ENCODE measurements at regions not wholly inside any gene's neighbourhood (a gene's known extent, or its start where the extent isn't known, plus 50 kb on each side); places are given as distances from the start of the nearest gene placed in this dataset.
"Not testable (repeated sequence)": the region's sequence is repeated elsewhere in the genome, so short reads cannot be mapped to it uniquely, and the experiment has no call there.

- H3K36me3 ChIP-seq (ENCODE audit: control insufficient read depth in 2 of 2, insufficient read depth in 2 of 2, low read length in 2 of 2): no peaks in the 10 kb centered on the region
- peak overlapping the region; percentile 74 for H3K27ac ChIP-seq (ENCODE audit: low read length)
- peak overlapping the region; percentile 16 to 21 for H3K9ac ChIP-seq (ENCODE audit: low read length in 2 of 2)
- no peak overlapping the region for H3K4me3 ChIP-seq (ENCODE audit: low read length in 2 of 2)
- peaks cover 26% of the 10 kb centered on the region for H3K4me1 ChIP-seq (ENCODE audit: control insufficient read depth, insufficient read depth, low read length)
- H3K27me3 ChIP-seq (ENCODE audit: control insufficient read depth in 1 of 2, insufficient read depth in 2 of 2, low read length in 2 of 2): no peaks in the 10 kb centered on the region
- H3K9me3 ChIP-seq (ENCODE audit: control insufficient read depth in 2 of 2, low read length in 2 of 2): no peaks in the 10 kb centered on the region
These were observed 63.3 kb downstream of the FAM50B start for GRCh38 chr6:3912361-3913076.

DNA sequence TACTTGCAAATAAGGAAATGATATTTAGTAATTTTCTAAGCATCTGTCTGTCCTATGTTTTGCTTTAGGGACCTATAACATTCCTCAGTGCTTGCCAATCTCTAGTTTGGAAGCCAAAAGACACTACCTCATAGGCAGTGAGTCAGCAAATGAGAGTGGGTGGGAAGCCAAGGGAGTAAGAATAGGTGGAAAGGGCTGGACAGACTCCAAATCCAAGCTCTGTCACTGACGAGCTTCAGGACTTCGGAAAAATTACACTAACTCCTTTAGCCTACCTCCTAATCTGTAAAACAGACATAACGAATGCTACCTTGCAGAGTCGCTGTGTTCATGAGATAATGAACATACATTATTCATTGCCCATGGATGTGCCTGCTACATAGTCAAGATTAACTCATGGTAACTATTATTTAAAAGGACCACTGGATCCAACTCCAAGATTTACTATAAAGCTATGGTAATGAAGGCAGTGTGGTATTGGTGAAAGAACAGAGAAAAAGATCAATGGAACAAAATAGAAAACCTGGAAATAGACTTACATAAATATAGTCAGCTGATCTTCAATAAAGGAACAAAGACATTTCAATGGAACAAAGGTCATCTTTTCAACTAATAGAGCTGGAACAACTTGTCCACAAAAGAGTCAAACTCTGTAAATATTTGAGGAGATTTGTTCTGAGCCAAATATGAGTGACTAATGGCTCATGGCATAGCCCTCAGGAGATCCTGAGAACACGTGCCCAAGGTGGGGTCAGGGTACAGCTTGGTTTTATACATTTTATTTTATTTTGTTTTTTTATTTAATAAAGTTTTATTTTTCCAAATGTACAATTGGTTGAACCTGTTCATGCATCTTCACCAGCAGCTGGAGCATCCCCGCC, 64.1 kb downstream of the FAM50B start:
- Histone ChIP-seq H3K36me3 (ENCODE audit: control insufficient read depth in 2 of 2, insufficient read depth in 2 of 2, low read length in 2 of 2) (no peaks in the 10 kb centered on the region), H3K27me3 (ENCODE audit: control insufficient read depth in 1 of 2, insufficient read depth in 2 of 2, low read length in 2 of 2) (no peaks in the 10 kb centered on the region), H3K4me3 (ENCODE audit: low read length in 2 of 2) (peak overlapping the region in 1 of 2 donors; percentile 3), H3K27ac (ENCODE audit: low read length) (peak overlapping the region; percentile 74), H3K9ac (ENCODE audit: low read length in 2 of 2) (peak overlapping the region; percentile 29 to 30), H3K4me1 (ENCODE audit: control insufficient read depth, insufficient read depth, low read length) (peaks cover 26% of the 10 kb centered on the region), H3K9me3 (ENCODE audit: control insufficient read depth in 2 of 2, low read length in 2 of 2) (no peaks in the 10 kb centered on the region)

GRCh38 chr6:3913958-3914337, 64.8 kb downstream of the FAM50B start:
- peaks cover 26% of the 10 kb centered on the region for H3K4me1 ChIP-seq (ENCODE audit: control insufficient read depth, insufficient read depth, low read length)
- no peaks in the 10 kb centered on the region for H3K27me3 ChIP-seq (ENCODE audit: control insufficient read depth in 1 of 2, insufficient read depth in 2 of 2, low read length in 2 of 2)
- no peak overlapping the region for H3K9ac ChIP-seq (ENCODE audit: low read length in 2 of 2)
- no peaks in the 10 kb centered on the region for H3K9me3 ChIP-seq (ENCODE audit: control insufficient read depth in 2 of 2, low read length in 2 of 2)
- no peak overlapping the region for H3K27ac ChIP-seq (ENCODE audit: low read length)
- no peak overlapping the region for H3K4me3 ChIP-seq (ENCODE audit: low read length in 2 of 2)
- H3K36me3 ChIP-seq (ENCODE audit: control insufficient read depth in 2 of 2, insufficient read depth in 2 of 2, low read length in 2 of 2): no peaks in the 10 kb centered on the region

DNA sequence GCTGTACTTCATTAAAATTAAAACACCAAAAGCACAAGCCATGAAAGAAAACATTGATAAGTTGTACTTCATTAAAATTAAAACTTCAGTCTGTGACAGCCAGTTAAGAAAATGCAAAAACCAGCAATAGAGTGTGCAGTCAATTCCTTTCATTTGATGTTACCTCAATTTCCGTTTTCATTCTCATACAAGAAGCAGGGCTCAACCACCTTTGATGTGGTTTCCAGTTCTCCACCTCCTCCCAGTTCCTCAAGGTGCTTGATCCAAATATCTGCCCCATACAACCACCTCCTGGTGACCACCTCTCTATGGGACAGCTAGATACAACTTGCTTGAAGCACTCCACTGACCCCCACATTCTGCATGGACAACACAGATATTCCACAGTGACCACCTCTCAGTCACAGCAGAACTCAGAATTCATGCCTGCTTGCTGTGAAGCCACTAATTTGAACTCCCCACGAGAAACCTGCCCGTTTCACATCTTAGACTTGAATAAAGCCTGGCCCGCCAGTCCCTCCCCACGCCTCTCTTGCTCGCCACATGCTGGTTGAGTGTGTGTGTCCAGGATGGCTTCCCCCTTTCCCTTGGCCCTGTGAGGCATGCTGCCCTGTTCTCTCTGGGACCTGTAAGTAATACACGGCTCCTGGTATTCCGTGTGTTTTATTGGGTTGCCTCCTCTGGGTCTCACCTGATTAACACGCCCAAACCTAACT, 66.1 kb downstream of the FAM50B start:
- no peaks in the 10 kb centered on the region for H3K9me3 ChIP-seq (ENCODE audit: control insufficient read depth in 2 of 2, low read length in 2 of 2)
- no peak overlapping the region for H3K4me3 ChIP-seq (ENCODE audit: low read length in 2 of 2)
- no peak overlapping the region for H3K27ac ChIP-seq (ENCODE audit: low read length)
- no peaks in the 10 kb centered on the region for H3K27me3 ChIP-seq (ENCODE audit: control insufficient read depth in 1 of 2, insufficient read depth in 2 of 2, low read length in 2 of 2)
- H3K9ac ChIP-seq (ENCODE audit: low read length in 2 of 2): no peak overlapping the region
- no peaks in the 10 kb centered on the region for H3K36me3 ChIP-seq (ENCODE audit: control insufficient read depth in 2 of 2, insufficient read depth in 2 of 2, low read length in 2 of 2)
- H3K4me1 ChIP-seq (ENCODE audit: control insufficient read depth, insufficient read depth, low read length): peaks cover 26% of the 10 kb centered on the region

DNA sequence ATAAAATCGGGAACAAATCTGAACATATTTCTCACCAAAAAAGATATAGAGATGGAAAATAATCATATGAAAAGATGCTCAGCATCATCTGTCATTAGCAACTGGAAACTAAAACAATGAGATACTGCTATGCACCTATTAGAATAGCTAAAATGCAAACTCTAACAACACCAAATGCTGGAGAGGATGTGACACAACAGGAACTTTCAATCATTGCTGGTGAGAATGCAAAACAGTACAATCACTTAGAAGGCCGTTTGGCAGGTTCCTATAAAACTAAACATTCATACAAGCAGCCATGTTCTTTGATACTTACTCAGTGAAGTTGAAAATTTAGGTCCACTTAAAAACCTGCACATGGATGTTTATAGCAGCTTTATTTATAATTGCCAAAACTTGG, 67.0 kb downstream of the FAM50B start:
- Histone ChIP-seq H3K27ac (ENCODE audit: low read length) (no peak overlapping the region), H3K27me3 (ENCODE audit: control insufficient read depth in 1 of 2, insufficient read depth in 2 of 2, low read length in 2 of 2) (no peaks in the 10 kb centered on the region)

GRCh38 chr6:3916749-3917148, 67.6 kb downstream of the FAM50B start:
- not testable (repeated sequence) for H3K27ac ChIP-seq (ENCODE audit: low read length); H3K4me3 ChIP-seq (ENCODE audit: low read length in 2 of 2); H3K9ac ChIP-seq (ENCODE audit: low read length in 2 of 2); H3K9me3 ChIP-seq (ENCODE audit: control insufficient read depth in 2 of 2, low read length in 2 of 2); H3K27me3 ChIP-seq (ENCODE audit: control insufficient read depth in 1 of 2, insufficient read depth in 2 of 2, low read length in 2 of 2); H3K36me3 ChIP-seq (ENCODE audit: control insufficient read depth in 2 of 2, insufficient read depth in 2 of 2, low read length in 2 of 2)
- H3K4me1 ChIP-seq (ENCODE audit: control insufficient read depth, insufficient read depth, low read length): peaks cover 19% of the 10 kb centered on the region

More for the DNA sequence above, 67.0 kb downstream of the FAM50B start:
- H3K4me1 ChIP-seq (ENCODE audit: control insufficient read depth, insufficient read depth, low read length): peaks cover 25% of the 10 kb centered on the region
- no peak overlapping the region for H3K9ac ChIP-seq (ENCODE audit: low read length in 2 of 2)
- H3K9me3 ChIP-seq (ENCODE audit: control insufficient read depth in 2 of 2, low read length in 2 of 2): no peaks in the 10 kb centered on the region
- no peaks in the 10 kb centered on the region for H3K36me3 ChIP-seq (ENCODE audit: control insufficient read depth in 2 of 2, insufficient read depth in 2 of 2, low read length in 2 of 2)
- no peak overlapping the region for H3K4me3 ChIP-seq (ENCODE audit: low read length in 2 of 2)

- H3K4me3 ChIP-seq (ENCODE audit: low read length in 2 of 2): no peak overlapping the region
- no peak overlapping the region for H3K27ac ChIP-seq (ENCODE audit: low read length)
- no peak overlapping the region for H3K9ac ChIP-seq (ENCODE audit: low read length in 2 of 2)
- H3K36me3 ChIP-seq (ENCODE audit: control insufficient read depth in 2 of 2, insufficient read depth in 2 of 2, low read length in 2 of 2): no peaks in the 10 kb centered on the region
- H3K27me3 ChIP-seq (ENCODE audit: control insufficient read depth in 1 of 2, insufficient read depth in 2 of 2, low read length in 2 of 2): no peaks in the 10 kb centered on the region
- H3K4me1 ChIP-seq (ENCODE audit: control insufficient read depth, insufficient read depth, low read length): peaks cover 5% of the 10 kb centered on the region
- H3K9me3 ChIP-seq (ENCODE audit: control insufficient read depth in 2 of 2, low read length in 2 of 2): no peaks in the 10 kb centered on the region
These were observed 69.3 kb downstream of the FAM50B start for GRCh38 chr6:3918469-3918868.

DNA sequence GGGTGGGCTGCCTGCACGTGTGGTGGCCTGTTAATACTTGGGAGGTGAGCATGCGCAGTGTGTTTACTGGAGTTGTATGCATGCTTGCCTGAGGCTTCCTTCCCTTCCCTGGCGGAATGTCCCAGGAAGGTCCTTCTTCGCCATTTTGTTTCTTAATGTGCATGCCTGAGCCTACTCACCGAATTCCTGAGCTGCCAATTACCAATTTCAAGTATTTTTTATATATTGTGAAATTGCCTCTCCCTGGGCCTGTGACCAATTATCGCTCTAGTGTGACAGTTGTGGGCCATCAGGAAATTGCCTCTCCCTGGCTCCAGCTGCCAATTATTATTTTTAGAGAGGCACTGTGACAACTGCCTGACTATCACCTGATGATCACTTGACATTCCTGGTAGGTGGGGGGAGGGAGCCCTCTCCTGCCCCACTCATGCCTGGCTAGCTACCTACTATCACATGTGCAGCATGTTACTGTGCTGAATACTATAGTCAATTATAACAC, 70.0 kb downstream of the FAM50B start:
- Histone ChIP-seq H3K36me3 (ENCODE audit: control insufficient read depth in 2 of 2, insufficient read depth in 2 of 2, low read length in 2 of 2) (no peaks in the 10 kb centered on the region), H3K9ac (ENCODE audit: low read length in 2 of 2) (no peak overlapping the region), H3K4me3 (ENCODE audit: low read length in 2 of 2) (no peak overlapping the region), H3K9me3 (ENCODE audit: control insufficient read depth in 2 of 2, low read length in 2 of 2) (no peaks in the 10 kb centered on the region), H3K4me1 (ENCODE audit: control insufficient read depth, insufficient read depth, low read length) (peaks cover under 1% of the 10 kb centered on the region), H3K27me3 (ENCODE audit: control insufficient read depth in 1 of 2, insufficient read depth in 2 of 2, low read length in 2 of 2) (no peaks in the 10 kb centered on the region), H3K27ac (ENCODE audit: low read length) (no peak overlapping the region)

DNA sequence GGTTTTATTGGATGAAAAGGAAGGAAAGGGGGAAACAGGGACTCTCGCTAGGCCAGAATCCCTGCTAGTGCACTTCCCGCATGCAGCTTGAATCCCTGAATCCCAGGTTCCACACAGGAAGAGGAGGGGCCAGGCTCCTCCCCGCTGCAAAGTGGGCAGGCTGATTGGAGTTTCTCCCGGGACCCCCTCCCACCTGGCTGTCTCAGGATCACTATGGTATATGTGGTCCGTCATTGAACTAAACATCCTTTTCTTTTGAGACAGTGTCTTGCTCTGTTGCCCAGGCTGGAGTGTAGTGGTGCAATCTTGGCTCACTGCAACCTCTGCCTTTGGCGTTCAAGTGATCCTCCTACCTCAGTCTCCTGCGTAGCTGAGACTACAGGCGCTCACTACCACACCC, 70.7 kb downstream of the FAM50B start:
- Histone ChIP-seq H3K27ac (ENCODE audit: low read length) (no peak overlapping the region), H3K36me3 (ENCODE audit: control insufficient read depth in 2 of 2, insufficient read depth in 2 of 2, low read length in 2 of 2) (no peaks in the 10 kb centered on the region), H3K4me3 (ENCODE audit: low read length in 2 of 2) (no peak overlapping the region), H3K27me3 (ENCODE audit: control insufficient read depth in 1 of 2, insufficient read depth in 2 of 2, low read length in 2 of 2) (no peaks in the 10 kb centered on the region), H3K9me3 (ENCODE audit: control insufficient read depth in 2 of 2, low read length in 2 of 2) (no peaks in the 10 kb centered on the region), H3K4me1 (ENCODE audit: control insufficient read depth, insufficient read depth, low read length) (no peaks in the 10 kb centered on the region), H3K9ac (ENCODE audit: low read length in 2 of 2) (no peak overlapping the region)

DNA sequence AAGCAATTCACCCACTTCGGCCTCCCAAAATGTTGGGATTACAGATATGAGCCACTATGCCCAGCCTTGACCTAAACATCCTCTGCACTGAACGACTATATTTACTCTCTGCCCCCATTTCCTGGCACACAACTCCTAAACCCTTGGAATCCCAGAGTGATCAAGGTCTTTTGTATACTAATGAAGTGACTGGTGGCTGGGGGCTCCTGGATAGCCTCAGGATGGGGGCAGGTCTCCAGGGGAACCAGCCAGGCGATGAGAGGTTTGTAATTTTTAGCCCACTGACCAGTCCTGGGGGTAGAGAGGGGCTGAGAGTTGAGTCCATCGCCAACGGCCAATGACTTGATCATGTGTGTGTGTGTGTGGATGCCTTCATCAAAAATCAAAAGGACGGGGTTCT, 71.1 kb downstream of the FAM50B start:
- Histone ChIP-seq H3K9me3 (ENCODE audit: control insufficient read depth in 2 of 2, low read length in 2 of 2) (no peaks in the 10 kb centered on the region), H3K9ac (ENCODE audit: low read length in 2 of 2) (no peak overlapping the region), H3K36me3 (ENCODE audit: control insufficient read depth in 2 of 2, insufficient read depth in 2 of 2, low read length in 2 of 2) (no peaks in the 10 kb centered on the region), H3K4me1 (ENCODE audit: control insufficient read depth, insufficient read depth, low read length) (no peaks in the 10 kb centered on the region), H3K27ac (ENCODE audit: low read length) (no peak overlapping the region), H3K4me3 (ENCODE audit: low read length in 2 of 2) (no peak overlapping the region), H3K27me3 (ENCODE audit: control insufficient read depth in 1 of 2, insufficient read depth in 2 of 2, low read length in 2 of 2) (no peaks in the 10 kb centered on the region)

All from stomach smooth muscle (tissue), 2 donors.